PC-9 (cell line): ENCODE measurements at regions not wholly inside any gene's neighbourhood (a gene's known extent, or its start where the extent isn't known, plus 50 kb on each side); places are given as distances from the start of the nearest gene placed in this dataset.

Experiments
- CTCF ChIP-seq: fragments of 200-600 bp; sonication (generic); conservative IDR thresholded peaks from 2 replicates; pipeline ENCODE4 v1.6.1; 2017; ENCODE audit warnings: mixed run types, antibody characterized with exemption, mild to moderate bottlenecking, moderate library complexity
- EZH2 ChIP-seq: fragments of 200-600 bp; sonication (generic); IDR thresholded peaks from 2 replicates; pipeline ENCODE4 v1.8.0; 2017; ENCODE audit warnings: antibody characterized with exemption, low read depth

- TF ChIP-seq CTCF = no peak
- no peak for TF ChIP-seq EZH2
Measured at GRCh38 chr11:71172680-71173079, 79.7 kb downstream of the SHANK2 start.
